GM18520 (cell line): ENCODE measurements at regions not wholly inside any gene's neighbourhood (a gene's known extent, or its start where the extent isn't known, plus 50 kb on each side); places are given as distances from the start of the nearest gene placed in this dataset.
"Not testable (repeated sequence)": the region's sequence is repeated elsewhere in the genome, so short reads cannot be mapped to it uniquely, and the experiment has no call there.

ENCODE experiments used
- ATAC-seq: cut with Tn5 transposase; IDR thresholded peaks from one replicate; pipeline ENCODE4 v1.9.1; 2021; ENCODE audit not compliant: unreplicated experiment

- no peak for ATAC-seq
Measured at GRCh38 chr12:46549527-46550265, 177.1 kb upstream of the SLC38A2 start.

GRCh38 chr12:46548605-46549071 lies 176.1 kb upstream of the SLC38A2 start:
- no peak for ATAC-seq

- ATAC-seq, result no peak
Measured at GRCh38 chr12:46547421-46548354, 175.1 kb upstream of the SLC38A2 start.

GRCh38 chr12:46546634-46547273 lies 174.2 kb upstream of the SLC38A2 start:
- ATAC-seq, result peak; percentile 92

GRCh38 chr12:46543378-46543795 lies 170.8 kb upstream of the SLC38A2 start:
- ATAC-seq, result not testable (repeated sequence)

- no peak for ATAC-seq
Measured at GRCh38 chr12:46538976-46539375, 166.4 kb upstream of the SLC38A2 start.

- no peak for ATAC-seq
Measured at GRCh38 chr12:46537387-46537955, 164.9 kb upstream of the SLC38A2 start.

- ATAC-seq, result peak; percentile 68
Measured at GRCh38 chr12:46536316-46536715, 163.7 kb upstream of the SLC38A2 start.

- ATAC-seq, result no peak
Measured at GRCh38 chr12:46535907-46536306, 163.3 kb upstream of the SLC38A2 start.

- ATAC-seq, result no peak
Measured at GRCh38 chr12:46535376-46535775, 162.8 kb upstream of the SLC38A2 start.

- no peak for ATAC-seq
Measured at GRCh38 chr12:46534327-46534840, 161.8 kb upstream of the SLC38A2 start.

GRCh38 chr12:46533723-46534122 lies 161.2 kb upstream of the SLC38A2 start:
- ATAC-seq, result no peak

- ATAC-seq, result no peak
Measured at GRCh38 chr12:46531804-46532203, 159.2 kb upstream of the SLC38A2 start.

- no peak for ATAC-seq
Measured at GRCh38 chr12:46531059-46531785, 158.6 kb upstream of the SLC38A2 start.

GRCh38 chr12:46530373-46531056 lies 157.9 kb upstream of the SLC38A2 start:
- ATAC-seq, result no peak

- ATAC-seq, result no peak
Measured at GRCh38 chr12:46526233-46526632, 153.7 kb upstream of the SLC38A2 start.

GRCh38 chr12:46524778-46525177 lies 152.2 kb upstream of the SLC38A2 start:
- no peak for ATAC-seq

- no peak for ATAC-seq
Measured at GRCh38 chr12:46523863-46524770, 151.5 kb upstream of the SLC38A2 start.

- ATAC-seq, result no peak
Measured at GRCh38 chr12:46523446-46523845, 150.9 kb upstream of the SLC38A2 start.
